ENCODE measurements at regions not wholly inside any gene's neighbourhood (a gene's known extent, or its start where the extent isn't known, plus 50 kb on each side); places are given as distances from the start of the nearest gene placed in this dataset.

DNA sequence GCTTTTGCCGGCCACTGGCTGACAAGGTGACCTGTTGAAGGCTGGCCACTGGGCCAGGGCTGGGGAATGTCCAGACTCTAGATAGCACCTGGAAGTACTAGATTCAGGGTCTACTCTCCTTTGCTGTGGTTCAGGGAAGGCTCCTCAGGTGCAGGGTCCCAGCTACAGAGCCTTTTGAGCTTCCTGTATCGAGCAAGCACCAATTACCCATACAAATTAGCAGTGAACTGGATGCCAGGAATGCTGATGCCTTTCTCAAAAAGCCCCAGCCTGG is 213.4 kb downstream of the CYP26B1 start:
- in situ Hi-C loops (cut with HindIII; ENCODE audit: extremely low pct_ligation_motif_present, low pct_unique_long_range_greater_than_20kb) (no loop called here), intact Hi-C loops (cut with micrococcal nuclease; ENCODE audit: unreplicated experiment) (no loop called here)
- Histone ChIP-seq H3K27me3 (ENCODE audit: control insufficient read depth in 1 of 2, insufficient read depth in 2 of 2, low read length in 2 of 2) (peaks cover 7 to 60% of the 10 kb centered on the region in 2 experiments; a peak in 3 of 5 replicates), H3K36me3 (replicated peaks in 1 of 2; ENCODE audit: control insufficient read depth in 1 of 2, insufficient read depth in 2 of 2, low read length in 2 of 2) (no peaks in the 10 kb centered on the region), H3K4me1 (ENCODE audit: insufficient read depth, low read length) (no peaks in the 10 kb centered on the region), H4K20me1 (ENCODE audit: insufficient read depth, low read length) (no peaks in the 10 kb centered on the region), H3K4me3 (replicated peaks in 1 of 3; ENCODE audit: insufficient read depth in 1 of 3, low read depth in 2 of 3, low read length in 3 of 3) (no peak overlapping the region), H3K9ac (ENCODE audit: insufficient read depth, low read depth, low read length) (no peak overlapping the region), H3K79me2 (ENCODE audit: insufficient read depth, low read length) (no peaks in the 10 kb centered on the region), H3K4me2 (ENCODE audit: low read depth, low read length) (no peak overlapping the region), H3K27ac (ENCODE audit: extremely low read length, insufficient read depth, low read length) (no peak overlapping the region), H3K9me3 (ENCODE audit: low read length) (no peaks in the 10 kb centered on the region), H2AFZ (ENCODE audit: low read length) (no peak overlapping the region)
- ATAC-seq = no peak; the same call in 2 of the 3 replicates
- POLR2A ChIA-PET = no interaction called here
- no peak for FAIRE-seq
- no TSS peak for BruUV-seq (replicated peaks)
- CTCF ChIA-PET (ENCODE audit: low intra/inter-chr PET ratio, low total read pairs) = interaction anchor here (1.4 kb wide), 2 partner anchors 216 to 645 kb away, joined by 3 to 8 read pairs; no protein-coding TSS in a partner anchor
- no peak for DNase-seq (ENCODE audit: low spot score)
- 52% methylated on average over 2 of the region's 2 CpGs for WGBS (ENCODE audit: low lambda C conversion rate)
- no peak for TF ChIP-seq ZNF331 (CRISPR knock-in tag; IDR thresholded peaks at IDR 0.05)
- no peak for TF ChIP-seq SNAPC2 (CRISPR knock-in tag; IDR thresholded peaks at IDR 0.05)
- no peak for TF ChIP-seq IRF1 (CRISPR knock-in tag; IDR thresholded peaks at IDR 0.05; ENCODE audit: low read depth)
- no peak for TF ChIP-seq AFF4 (CRISPR knock-in tag; IDR thresholded peaks at IDR 0.05)
- no peak for TF ChIP-seq RARG (CRISPR knock-in tag; IDR thresholded peaks at IDR 0.05; ENCODE audit: low read depth)
- no peak for TF ChIP-seq ZBTB4 (CRISPR knock-in tag; IDR thresholded peaks at IDR 0.05; ENCODE audit: borderline replicate concordance)
- TF ChIP-seq, protein P1, sequence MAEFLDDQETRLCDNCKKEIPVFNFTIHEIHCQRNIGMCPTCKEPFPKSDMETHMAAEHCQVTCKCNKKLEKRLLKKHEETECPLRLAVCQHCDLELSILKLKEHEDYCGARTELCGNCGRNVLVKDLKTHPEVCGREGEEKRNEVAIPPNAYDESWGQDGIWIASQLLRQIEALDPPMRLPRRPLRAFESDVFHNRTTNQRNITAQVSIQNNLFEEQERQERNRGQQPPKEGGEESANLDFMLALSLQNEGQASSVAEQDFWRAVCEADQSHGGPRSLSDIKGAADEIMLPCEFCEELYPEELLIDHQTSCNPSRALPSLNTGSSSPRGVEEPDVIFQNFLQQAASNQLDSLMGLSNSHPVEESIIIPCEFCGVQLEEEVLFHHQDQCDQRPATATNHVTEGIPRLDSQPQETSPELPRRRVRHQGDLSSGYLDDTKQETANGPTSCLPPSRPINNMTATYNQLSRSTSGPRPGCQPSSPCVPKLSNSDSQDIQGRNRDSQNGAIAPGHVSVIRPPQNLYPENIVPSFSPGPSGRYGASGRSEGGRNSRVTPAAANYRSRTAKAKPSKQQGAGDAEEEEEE (CRISPR knock-in tag; IDR thresholded peaks at IDR 0.05; ENCODE audit: borderline replicate concordance) = no peak
- TF ChIP-seq PHF8 (CRISPR knock-in tag; IDR thresholded peaks at IDR 0.05) = no peak
- TF ChIP-seq ZNF296 (CRISPR knock-in tag; conservative IDR thresholded peaks at IDR 0.05) = no peak
- TF ChIP-seq, protein P2, sequence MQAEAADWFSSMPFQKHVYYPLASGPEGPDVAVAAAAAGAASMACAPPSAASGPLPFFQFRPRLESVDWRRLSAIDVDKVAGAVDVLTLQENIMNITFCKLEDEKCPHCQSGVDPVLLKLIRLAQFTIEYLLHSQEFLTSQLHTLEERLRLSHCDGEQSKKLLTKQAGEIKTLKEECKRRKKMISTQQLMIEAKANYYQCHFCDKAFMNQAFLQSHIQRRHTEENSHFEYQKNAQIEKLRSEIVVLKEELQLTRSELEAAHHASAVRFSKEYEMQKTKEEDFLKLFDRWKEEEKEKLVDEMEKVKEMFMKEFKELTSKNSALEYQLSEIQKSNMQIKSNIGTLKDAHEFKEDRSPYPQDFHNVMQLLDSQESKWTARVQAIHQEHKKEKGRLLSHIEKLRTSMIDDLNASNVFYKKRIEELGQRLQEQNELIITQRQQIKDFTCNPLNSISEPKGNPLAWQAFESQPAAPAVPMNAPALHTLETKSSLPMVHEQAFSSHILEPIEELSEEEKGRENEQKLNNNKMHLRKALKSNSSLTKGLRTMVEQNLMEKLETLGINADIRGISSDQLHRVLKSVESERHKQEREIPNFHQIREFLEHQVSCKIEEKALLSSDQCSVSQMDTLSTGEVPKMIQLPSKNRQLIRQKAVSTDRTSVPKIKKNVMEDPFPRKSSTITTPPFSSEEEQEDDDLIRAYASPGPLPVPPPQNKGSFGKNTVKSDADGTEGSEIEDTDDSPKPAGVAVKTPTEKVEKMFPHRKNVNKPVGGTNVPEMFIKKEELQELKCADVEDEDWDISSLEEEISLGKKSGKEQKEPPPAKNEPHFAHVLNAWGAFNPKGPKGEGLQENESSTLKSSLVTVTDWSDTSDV (CRISPR knock-in tag; IDR thresholded peaks at IDR 0.05) = no peak
- TF ChIP-seq ATAD3A (CRISPR knock-in tag; IDR thresholded peaks at IDR 0.05) = no peak
- no peak for TF ChIP-seq ZBTB7A (CRISPR knock-in tag; IDR thresholded peaks at IDR 0.05)
- TF ChIP-seq JUNB (CRISPR knock-in tag; IDR thresholded peaks at IDR 0.05; ENCODE audit: borderline replicate concordance) = no peak

Data from HepG2 (cell line).